ENCODE measurements at regions not wholly inside any gene's neighbourhood (a gene's known extent, or its start where the extent isn't known, plus 50 kb on each side); places are given as distances from the start of the nearest gene placed in this dataset.
A peak's percentile ranks its signal among the peaks of the same experiment; 100 is the strongest.
"Not testable (repeated sequence)": the region's sequence is repeated elsewhere in the genome, so short reads cannot be mapped to it uniquely, and the experiment has no call there.

DNA sequence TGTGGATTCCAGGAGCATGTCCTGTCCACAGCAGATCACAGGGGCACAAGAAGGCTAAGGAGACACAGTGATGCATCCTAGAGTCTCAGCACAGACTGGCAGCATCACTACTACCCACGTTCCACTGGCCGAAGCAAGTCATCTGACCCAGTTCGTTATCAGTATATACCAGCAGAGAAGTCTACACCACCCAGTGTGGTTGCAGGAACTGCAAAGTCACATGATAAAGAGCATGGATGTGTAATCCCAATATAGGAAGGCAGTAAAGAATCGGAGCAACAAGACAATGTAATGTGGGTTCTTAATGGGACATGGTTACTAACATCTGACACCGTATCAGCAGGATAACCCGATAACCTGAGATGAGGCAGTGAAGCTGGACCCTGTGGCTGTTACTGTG, 246.6 kb downstream of the RRAGC start:
- no peak for DNase-seq (ENCODE audit: low spot score)

DNA sequence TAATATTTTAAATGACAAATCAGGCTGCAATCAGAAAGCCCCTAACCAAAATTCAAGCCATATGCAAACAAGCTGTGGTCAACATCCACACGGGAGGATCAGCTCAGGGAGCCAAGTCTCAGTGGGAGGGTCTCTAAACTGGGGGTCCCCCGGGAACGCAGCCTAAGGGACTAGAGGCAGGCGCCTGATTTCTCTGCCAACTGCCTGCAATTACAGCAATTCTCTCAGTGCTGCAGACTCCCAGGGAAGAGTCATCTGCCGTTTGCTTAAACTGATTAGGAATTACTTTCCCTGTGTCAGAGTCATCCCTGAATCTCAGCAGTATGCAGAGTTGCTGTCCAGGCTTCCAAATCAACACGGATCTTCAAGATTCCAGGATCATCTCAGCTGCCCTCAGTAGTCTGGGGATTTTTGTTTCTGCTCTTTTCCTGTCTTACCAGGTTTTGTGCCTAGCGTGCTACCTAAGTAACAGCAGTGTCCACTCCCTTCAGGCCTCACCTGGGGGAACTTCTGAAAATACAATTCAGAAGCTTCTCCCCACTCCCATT, 247.8 kb downstream of the RRAGC start:
- no peak for DNase-seq (ENCODE audit: low spot score)

DNA sequence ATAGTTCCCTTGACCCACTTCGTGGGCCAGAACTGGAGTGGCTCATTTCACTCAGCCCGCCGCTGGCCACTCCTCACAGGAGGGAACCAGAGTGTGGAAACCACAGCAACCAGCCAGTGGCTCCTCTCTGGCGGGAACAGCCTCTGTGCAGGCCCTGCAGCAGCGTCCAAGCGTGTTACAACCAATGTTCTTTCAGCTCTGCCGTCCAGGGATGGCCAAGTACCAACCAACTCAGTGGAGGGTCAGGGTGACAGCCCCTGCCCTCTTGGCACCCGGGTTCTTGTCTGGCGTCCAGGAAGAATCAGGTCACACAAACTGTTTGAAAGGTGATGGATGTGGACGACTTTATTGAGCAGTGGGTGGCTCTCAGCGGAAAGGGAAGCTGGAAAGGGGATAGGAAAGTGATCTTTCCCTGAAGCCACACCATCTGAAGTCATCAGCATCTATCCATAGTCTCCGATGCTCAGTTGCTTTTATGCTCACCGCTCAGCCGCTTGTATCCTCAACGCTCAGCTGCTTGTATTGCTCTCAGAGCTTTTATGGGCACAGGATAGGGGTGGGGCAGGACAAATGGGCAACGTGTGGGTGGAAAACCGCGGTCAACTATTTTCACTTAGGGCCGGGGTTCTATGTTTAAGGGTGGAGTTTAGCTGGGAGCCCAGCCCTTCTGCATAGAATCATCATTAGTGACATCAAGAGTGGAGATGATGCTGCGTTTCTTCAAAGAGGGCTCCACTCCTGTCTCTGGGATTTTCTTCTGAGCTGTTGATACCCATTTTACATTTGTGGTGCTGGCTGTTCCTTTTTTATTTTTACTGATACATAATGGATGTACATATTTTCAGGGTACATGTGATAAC, 250.2 kb downstream of the RRAGC start:
- DNase-seq (ENCODE audit: low spot score): no peak

DNA sequence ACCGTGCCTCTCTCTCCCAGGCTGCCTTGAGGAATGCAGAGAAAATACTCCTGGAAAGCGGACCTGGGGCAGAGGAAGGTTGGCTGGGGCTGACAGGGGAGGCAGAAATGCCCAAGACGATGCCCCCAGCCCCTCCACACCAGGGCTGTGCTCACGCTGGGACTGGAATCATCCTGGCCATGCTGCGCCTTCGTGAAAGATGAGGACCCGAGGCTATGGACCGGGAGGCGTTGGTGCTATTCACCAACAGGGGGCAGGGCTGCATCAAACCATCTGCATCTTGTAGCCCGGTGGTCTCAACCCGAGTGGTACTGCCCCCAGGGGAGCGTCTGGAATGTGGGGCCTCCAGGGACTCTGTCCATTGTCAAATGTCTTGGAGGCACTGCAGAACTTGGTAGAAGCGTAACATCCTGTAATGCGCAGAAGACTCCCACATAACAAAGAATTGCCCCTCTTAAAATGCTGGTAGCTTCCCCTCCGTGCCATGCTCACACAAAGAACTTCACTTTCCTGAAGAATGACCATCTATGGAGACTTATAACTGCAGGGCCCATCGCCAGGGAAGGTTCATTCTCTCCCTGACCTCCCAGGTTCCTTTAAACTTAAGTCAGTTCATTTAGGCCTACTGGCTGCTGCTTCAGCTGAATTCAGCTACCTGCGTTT, 251.2 kb downstream of the RRAGC start:
- peak; percentile 10 for DNase-seq (ENCODE audit: low spot score)

DNA sequence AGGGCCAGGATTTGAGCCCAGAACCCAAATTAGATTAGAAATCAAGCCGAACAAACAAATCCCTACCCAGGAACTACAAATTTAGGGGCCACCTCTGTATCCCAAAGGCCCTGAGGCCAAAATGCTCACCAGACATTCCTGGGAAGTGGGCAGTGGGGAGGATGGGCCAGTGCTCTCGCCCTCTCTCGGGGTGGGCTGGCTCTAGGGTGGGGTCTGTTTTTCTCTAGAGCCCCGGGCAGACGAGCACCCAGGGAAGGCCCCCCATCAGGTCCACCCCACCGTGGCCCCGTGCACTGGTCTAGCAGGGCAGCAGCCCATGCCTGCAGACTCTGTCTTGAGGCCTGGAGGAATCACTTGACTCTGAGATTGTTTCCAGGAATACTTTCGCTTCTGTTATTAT, 252.0 kb downstream of the RRAGC start:
- no peak for DNase-seq (ENCODE audit: low spot score)

DNA sequence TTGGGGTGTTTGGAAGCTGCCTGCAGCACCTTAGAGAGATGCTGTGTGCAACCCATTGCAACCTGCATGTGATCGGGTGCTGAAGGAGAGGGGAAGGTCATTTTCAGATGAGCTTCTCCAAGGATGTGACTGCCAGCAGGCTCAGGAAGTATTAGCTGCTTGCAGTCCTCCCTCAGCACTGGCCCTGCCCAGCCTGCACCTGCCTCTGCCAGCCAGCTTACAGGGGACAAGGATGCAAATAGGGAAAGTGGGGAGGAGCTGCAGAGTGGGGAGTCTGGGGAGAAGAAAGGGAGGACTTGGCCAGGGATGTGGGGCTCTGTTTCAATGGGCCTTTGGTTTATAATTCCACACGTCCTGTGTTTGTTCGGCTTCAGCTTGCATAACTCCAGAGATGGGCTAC, 254.5 kb downstream of the RRAGC start:
- DNase-seq (ENCODE audit: low spot score): no peak

DNA sequence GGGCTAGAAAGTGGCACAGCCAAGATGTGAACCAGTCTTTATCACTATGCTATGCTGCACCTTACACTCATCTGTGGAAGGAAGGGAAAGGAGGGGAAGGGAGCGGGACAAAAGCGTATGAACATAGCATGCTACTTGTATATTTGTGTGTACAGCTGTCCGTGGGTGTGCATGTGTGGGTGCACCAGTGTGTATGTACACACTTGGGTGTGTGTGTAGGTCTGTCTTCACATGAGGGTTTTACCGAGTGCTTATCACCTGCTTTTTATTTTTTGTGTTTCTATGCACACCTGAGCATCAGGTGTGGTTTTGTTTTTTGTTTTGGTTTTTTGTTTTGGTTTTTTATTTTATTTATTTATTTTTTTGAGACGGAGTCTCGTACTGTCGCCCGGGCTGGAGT, 255.7 kb downstream of the RRAGC start:
- DNase-seq (ENCODE audit: low spot score): no peak

DNA sequence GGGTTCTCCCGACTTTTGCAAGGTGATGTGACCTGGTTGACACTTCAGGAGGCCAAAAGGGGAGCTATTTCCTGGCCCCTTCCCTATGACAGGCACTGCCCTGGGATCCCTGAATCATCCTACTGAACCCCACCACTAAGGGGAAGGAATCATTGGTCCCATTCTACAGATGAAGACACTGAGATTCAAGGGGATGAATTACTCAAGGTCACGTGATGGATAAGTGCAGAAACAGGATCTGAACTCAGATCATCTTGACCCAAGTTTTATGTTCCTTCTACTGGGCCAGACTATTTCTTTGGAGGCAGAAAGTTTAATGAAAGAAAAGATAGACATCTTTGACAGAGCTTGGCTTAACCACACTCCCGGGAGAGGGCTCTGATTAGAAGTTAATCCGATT, 258.7 kb downstream of the RRAGC start:
- no peak for DNase-seq (ENCODE audit: low spot score)

DNA sequence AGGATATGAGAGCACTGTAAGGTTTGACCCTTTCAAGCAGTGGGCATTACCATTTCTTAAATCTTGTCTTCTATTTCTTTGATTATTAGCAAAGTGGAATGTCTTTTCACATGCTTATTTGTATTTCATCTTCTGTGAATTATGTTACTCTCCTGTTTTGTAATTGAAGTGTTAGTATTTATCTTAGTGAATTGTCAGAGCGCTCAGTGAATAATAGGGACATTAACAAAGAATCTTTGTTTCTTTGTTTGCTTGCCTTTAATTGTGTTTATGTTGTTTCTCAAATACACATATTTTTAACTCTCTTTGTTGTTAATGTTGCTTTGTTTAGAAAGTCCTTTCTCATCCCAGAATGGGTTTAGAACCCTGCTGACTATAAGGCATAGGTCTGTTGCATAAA, 259.3 kb downstream of the RRAGC start:
- no peak for DNase-seq (ENCODE audit: low spot score)

DNA sequence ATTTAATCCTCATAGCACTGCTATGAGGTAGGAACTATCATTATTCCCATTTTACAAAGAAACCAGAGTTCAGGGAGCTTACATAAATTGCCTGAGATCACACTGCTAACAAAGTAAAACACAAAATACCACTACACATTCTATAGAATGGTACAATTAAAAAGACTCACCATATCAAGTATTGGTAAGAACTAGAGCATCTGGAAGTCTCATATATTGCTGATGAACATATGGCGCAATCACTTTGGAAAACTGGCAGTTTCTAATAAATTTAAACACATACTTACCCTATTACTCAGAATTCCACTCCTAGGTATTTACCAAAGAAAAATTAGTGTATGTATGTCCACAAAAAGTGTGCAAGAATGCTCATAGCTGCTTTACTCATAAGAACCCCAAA, 261.5 kb downstream of the RRAGC start:
- no peak for DNase-seq (ENCODE audit: low spot score)

DNA sequence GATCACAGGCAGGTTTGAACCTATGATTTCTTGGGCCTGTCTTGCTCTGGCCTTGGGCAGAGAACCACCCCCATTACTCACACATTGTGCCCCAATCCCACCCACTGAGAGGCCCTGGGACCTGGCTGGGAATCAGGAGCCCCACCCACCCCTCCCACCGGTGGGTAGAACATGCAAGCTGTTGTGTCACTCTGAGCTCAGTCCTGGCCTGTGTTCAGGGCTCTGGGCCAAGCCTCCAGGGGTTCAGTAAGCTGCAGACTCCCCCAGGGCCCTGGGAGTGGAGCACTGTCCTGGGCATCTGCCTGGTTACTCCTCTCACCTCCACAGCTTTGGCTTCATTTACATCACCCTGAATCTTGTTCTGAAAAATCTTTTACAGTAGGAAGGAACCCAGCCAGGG, 270.5 kb downstream of the RRAGC start:
- no peak for DNase-seq (ENCODE audit: low spot score)

DNA sequence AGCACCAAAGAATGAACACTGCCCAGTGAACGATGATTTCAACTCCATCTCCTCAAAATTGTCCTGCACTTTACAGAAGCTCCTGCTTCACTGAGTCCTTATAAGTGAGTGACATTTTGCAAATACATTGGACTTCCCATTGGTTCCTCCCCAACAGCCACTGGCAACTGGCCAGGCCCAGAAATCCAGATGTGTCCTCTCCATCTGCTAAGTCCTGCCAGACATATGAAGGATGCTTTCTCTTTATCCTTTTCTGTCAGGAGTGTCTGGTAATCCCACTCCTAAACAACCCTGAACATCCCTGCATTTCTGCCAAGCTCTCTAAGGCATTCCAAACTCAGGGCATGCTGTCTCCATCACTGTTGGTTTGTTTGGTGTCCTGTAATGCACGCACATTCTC, 271.8 kb downstream of the RRAGC start:
- DNase-seq (ENCODE audit: low spot score): no peak

DNA sequence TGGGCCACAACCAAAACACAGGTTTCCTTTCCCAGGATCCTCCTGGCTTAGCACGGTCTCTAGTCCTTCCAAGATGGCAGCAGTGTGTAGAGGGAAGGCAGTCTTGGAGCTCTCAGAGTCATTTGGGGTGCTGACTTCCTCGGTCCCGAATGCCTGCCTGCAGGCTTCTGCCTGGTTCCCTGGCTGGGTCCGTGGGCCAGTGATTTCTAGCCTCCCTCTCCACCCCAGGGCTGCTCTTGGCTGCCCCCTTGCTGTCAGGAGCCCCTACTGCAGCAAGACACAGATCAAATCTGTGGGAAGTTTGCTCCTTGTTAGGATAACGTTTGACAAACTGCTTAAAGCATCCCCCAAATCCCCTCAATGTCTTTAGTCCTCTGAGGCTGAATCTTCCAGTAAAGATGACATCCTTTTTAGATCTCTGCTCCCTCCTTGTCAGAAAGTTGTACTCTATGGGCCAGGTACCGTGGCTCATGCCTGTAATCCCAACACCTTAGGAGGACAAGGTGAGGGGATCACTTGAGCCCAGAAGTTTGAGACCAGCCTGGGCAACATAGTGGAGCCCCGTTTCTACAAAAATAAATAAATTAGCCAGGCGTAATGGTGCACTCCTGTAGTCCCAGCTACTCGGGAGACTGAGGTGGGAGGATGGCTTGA, 272.5 kb downstream of the RRAGC start:
- peak; percentile 35 for DNase-seq (ENCODE audit: low spot score)

DNA sequence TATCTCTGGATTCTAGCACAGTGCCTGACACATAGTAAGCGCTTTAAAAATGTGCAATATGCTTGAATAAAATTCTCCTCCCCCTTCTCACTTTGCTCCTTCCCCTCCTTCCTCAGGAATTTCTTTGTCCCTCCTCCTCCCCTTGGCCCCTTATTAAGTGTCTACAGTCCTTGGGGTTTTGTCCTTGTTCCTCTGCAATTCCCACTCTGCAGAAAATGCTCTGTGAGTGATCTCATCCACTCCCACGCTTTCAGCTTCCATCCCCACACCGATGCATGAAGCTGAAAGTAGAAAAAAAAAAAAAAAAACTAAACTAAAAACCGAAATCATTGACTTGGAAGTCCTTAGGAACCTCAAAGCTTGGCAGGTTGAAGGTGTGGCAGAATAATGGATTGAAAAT, 273.6 kb downstream of the RRAGC start:
- no peak for DNase-seq (ENCODE audit: low spot score)

DNA sequence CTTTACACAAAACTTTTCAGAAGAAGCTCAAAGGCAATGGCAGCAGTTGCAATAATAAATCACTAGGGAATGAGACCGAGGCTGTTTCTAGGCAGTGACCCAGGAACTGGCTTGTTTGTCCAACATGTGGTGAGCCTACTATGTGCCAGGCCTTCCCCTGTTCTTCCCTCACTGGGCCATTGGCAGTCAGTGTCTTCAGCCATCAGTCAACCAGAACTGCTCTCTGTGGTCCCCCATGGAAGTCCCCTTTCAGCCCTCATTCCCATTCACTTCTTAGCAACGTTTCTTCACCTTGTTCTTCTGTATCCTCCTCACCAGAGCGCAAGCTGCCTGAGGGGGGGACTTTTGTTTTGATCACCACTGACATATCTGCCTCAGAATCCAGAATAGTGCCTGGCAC, 274.1 kb downstream of the RRAGC start:
- DNase-seq (ENCODE audit: low spot score): no peak

DNA sequence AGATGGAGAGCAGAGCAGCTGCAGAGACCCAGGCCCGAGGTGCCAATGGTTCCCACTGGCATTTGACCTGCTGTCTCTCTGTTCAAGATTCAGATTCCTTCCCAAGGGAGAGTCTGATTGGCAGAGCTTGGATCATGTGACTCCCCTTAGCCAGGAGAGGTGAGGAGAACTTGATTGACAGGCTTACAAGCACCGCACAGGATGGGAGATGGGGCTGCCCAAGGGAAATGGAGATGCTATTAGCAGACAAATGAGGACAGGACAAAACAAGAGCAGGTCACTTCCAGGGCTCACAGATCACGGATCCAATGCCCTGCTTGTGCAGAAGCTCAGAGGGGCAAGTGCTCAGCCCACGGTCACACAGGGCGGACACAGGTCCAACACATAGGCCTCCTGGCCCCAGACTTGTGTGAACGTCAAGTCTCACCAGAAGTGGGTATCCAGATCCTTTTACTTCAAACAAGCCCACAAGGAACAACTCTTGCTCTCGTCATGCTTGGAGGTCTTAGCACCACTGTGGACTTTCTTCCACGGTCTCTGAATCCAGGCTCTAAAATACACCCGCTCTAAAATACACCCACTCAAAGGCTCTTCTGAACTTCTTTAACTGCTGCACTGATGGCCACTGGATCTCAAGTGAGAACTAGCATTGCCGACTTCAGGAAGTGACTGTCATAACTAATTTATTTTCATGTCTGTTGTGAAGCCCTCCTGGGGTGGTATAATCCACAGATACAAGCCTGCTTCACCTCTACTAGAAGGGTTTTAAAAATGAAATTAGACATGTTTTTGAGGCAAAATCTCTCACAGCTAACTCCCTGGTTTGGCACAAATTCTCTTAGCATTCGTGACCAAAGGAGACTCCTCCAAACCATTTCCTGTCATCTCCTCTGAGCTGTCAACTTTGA, 274.9 kb downstream of the RRAGC start:
- no peak for DNase-seq (ENCODE audit: low spot score)

DNA sequence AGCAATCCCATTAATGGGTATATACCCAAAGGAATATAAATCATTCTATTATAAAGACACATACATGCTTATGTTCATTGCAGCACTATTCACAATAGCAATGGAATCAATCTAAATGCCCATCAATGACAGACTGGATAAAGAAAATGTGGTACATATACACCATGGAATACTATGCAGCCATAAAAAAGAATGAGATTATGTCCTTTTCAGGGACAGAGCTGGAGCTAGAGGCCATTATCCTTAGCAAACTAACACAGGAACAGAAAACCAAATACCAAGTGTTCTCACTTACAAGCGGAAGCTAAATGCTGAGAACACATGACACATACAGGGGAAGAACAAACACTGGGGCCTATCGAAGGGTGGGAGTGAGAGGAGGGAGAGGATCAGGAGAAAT, 276.3 kb downstream of the RRAGC start:
- not testable (repeated sequence) for DNase-seq (ENCODE audit: low spot score)

DNA sequence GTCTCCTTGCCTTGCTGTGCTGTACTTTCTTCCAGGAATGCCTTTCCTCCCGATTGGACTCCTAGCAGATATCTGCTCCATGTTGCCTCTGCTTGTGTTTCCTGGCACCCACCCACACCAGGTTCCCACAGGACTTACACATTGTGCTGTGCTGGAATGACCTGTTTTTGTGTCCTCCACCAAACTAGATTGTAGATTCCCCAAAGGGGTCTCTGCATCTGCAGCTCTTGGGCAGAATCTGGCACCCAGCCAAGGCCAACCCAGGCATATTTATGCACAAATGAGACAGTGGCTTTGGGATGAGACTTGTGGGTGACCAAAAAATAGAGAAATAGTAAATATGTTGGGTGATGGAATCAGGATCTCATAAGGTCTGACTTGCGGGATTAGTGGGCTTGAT, 278.2 kb downstream of the RRAGC start:
- DNase-seq (ENCODE audit: low spot score): no peak

DNA sequence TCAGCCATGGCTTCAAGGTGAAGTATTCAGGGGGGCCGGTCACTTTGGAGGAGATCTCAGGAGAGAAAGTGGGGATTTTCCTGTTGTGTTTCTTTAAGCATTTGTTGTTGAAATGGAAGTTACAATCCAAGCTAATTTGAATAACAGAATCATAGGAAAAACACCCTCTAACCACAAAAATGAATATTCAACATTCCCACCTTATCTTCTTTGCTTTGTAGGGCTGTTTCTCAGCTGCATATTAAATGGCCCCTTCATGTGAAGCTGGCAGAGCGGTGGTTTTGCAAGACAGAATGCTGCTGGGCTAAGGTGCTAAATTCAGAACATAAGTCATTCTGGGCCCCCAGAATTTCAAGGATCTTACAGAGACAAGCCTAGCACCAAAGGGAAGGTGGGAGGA, 279.0 kb downstream of the RRAGC start:
- DNase-seq (ENCODE audit: low spot score): no peak

DNA sequence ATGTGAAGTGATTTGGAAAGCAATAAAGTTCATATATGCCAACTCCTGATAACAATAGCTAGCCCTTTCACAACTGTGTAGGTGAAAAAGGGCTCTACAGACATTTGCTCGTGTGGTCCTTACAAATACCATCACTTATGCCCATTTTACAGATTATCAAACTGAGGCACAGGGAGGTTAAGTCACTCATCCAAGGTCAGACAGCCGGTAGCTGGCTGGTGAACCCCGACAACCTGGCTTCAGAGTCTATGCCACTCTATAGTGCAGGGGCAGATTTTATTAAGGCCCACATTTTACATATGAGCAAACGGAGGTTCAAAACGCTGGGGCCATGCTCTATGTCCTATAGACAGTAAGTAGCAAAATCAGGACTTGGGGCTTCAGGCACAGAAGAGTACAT, 280.5 kb downstream of the RRAGC start:
- DNase-seq (ENCODE audit: low spot score): no peak

DNA sequence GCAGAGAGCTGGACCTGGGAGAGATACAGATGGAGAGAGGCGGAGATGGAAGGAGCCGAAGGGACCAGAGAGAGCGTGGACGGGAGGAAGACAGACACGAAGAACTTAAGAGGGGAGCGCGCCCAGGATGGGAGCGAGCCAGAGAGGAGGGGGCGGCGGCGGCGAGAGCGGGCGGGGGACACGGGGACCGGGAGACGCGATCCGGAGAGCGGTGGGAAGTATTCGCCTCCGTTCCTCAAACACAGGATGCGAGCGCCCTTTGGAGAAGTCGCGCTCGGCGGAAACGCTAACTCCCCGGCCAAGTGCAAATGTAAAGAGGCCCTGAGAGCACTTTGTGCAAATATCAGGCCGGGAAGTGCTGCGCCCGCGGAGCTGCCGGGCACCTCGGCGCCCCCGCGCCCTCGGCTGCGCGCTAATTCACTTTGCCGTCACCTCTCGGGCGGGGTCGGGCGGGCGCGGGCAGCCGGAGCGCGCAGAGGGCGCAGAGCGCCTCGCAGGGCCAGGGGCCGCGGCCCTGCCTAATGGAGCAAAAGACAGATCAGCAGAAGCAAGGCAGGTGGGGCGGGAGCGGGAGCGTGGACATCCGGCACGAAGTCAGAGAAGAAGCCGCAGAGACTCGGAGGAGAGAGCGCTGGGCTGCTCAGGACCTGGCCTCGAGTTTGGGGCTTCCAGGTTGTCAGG, 281.2 kb downstream of the RRAGC start:
- DNase-seq (ENCODE audit: low spot score): no peak

All from HT-29 (cell line).